GM23338 (cell line): ENCODE measurements at regions not wholly inside any gene's neighbourhood (a gene's known extent, or its start where the extent isn't known, plus 50 kb on each side); places are given as distances from the start of the nearest gene placed in this dataset.

Source experiments
- ATAC-seq: fragments of 200-7000 bp; cut with Tn5 transposase; 3 replicates; pipeline ENCODE4 v1.9.1; 2020
- DNase-seq: peaks from one replicate; pipeline ENCODE4 v3.0.0-alpha.2; 2015; ENCODE audit warnings: low spot score
- H2AFZ ChIP-seq: fragments of 200-600 bp; sonication (generic); 2 replicates; pipeline ENCODE4 v1.8.0; 2016; ENCODE audit warnings: antibody characterized with exemption, mild to moderate bottlenecking, moderate library complexity
- H3F3A ChIP-seq: fragments of 200-600 bp; sonication (generic); replicated peaks from 2 replicates; pipeline ENCODE4 v1.8.0; 2017; ENCODE audit warnings: antibody characterized with exemption, mixed run types, low read depth
- H3K27ac ChIP-seq: fragments of 200-600 bp; sonication (generic); 2 replicates; pipeline ENCODE4 v1.6.1; 2016; ENCODE audit warnings: low read depth
- H3K27me3 ChIP-seq: fragments of 200-600 bp; sonication (generic); 2 replicates; pipeline ENCODE4 v1.8.0; 2016; ENCODE audit warnings: mild to moderate bottlenecking, mixed run types, moderate library complexity; ENCODE audit not compliant: insufficient read depth
- H3K36me3 ChIP-seq: fragments of 200-600 bp; sonication (generic); 2 replicates; pipeline ENCODE4 v1.8.0; 2016; ENCODE audit warnings: mild to moderate bottlenecking; ENCODE audit not compliant: insufficient read depth
- H3K4me1 ChIP-seq: fragments of 200-600 bp; sonication (generic); 2 replicates; pipeline ENCODE4 v1.8.0; 2016; ENCODE audit warnings: mild to moderate bottlenecking, moderate library complexity; ENCODE audit not compliant: insufficient read depth
- H3K4me2 ChIP-seq: fragments of 200-600 bp; sonication (generic); 2 replicates; pipeline ENCODE4 v1.7.1; 2017; ENCODE audit warnings: mixed run types
- H3K4me3 ChIP-seq: fragments of 200-600 bp; sonication (generic); 2 replicates; pipeline ENCODE4 v1.6.1; 2016; ENCODE audit warnings: mixed run types
- H3K79me2 ChIP-seq: fragments of 200-600 bp; sonication (generic); replicated peaks from 2 replicates; pipeline ENCODE4 v1.8.0; 2017; ENCODE audit warnings: mild to moderate bottlenecking; ENCODE audit not compliant: insufficient read depth
- H3K9me2 ChIP-seq: fragments of 200-600 bp; sonication (generic); 2 replicates; pipeline ENCODE4 v1.8.0; 2017; ENCODE audit not compliant: insufficient read depth
- H4K20me1 ChIP-seq: fragments of 200-600 bp; sonication (generic); replicated peaks from 2 replicates; pipeline ENCODE4 v1.8.0; 2017; ENCODE audit warnings: mild to moderate bottlenecking; ENCODE audit not compliant: insufficient read depth
- H3K27ac Mint-ChIP-seq: 2 replicates; pipeline ENCODE4 v1.8.0; 2020; ENCODE audit warnings: inconsistent platforms, mild to moderate bottlenecking, moderate library complexity, mixed read lengths
- H3K27me3 Mint-ChIP-seq: 3 replicates; pipeline ENCODE4 v1.8.0; 2022; ENCODE audit warnings: low read depth, mild to moderate bottlenecking, moderate library complexity, mixed read lengths, inconsistent platforms; ENCODE audit not compliant: insufficient read depth, poor library complexity
- H3K36me3 Mint-ChIP-seq: 3 replicates; pipeline ENCODE4 v1.8.0; 2021; ENCODE audit warnings: low read depth, mild to moderate bottlenecking, inconsistent platforms, moderate library complexity, mixed read lengths
- H3K4me1 Mint-ChIP-seq: 3 replicates; pipeline ENCODE4 v1.8.0; 2020; ENCODE audit warnings: mild to moderate bottlenecking, inconsistent platforms, mixed read lengths
- H3K4me3 Mint-ChIP-seq: 3 replicates; pipeline ENCODE4 v1.8.0; 2021; ENCODE audit warnings: moderate library complexity, mild to moderate bottlenecking, inconsistent platforms, mixed read lengths
- H3K9me3 Mint-ChIP-seq: 3 replicates; pipeline ENCODE4 v1.8.0; 2020; ENCODE audit warnings: moderate library complexity, mild to moderate bottlenecking, inconsistent platforms, mixed read lengths
- CREB1 ChIP-seq: fragments of 250-450 bp; sonication (Bioruptor Pico); IDR thresholded peaks from 2 replicates; pipeline ENCODE4 v1.5.0; 2020; ENCODE audit warnings: low read depth, mild to moderate bottlenecking, moderate library complexity
- CTCF ChIP-seq, 2 experiments: fragments of 200-600 bp in 1 of 2; sonication (generic) in 1 of 2; conservative IDR thresholded peaks; 2 replicates each; pipeline versions ENCODE4 v1.5.1 to v1.6.1; 2016 to 2017; ENCODE audit warnings: antibody characterized with exemption in 2 of 2, low read depth in 2 of 2, mild to moderate bottlenecking in 2 of 2, moderate library complexity in 1 of 2
- ETS1 ChIP-seq: IDR thresholded peaks from 2 replicates; pipeline ENCODE4 v1.6.1; 2016; ENCODE audit warnings: antibody characterized with exemption
- EZH2 ChIP-seq: fragments of 200-600 bp; sonication (generic); IDR thresholded peaks from one replicate; pipeline ENCODE4 v1.8.0; 2017; ENCODE audit warnings: antibody characterized with exemption, mild to moderate bottlenecking, low read depth; ENCODE audit not compliant: unreplicated experiment
- EZH2phosphoT487 ChIP-seq: fragments of 200-600 bp; sonication (generic); IDR thresholded peaks from one replicate; pipeline ENCODE4 v1.8.1; 2018; ENCODE audit warnings: antibody characterized with exemption; ENCODE audit not compliant: unreplicated experiment
- JUNB ChIP-seq: IDR thresholded peaks from one replicate; pipeline ENCODE4 v1.6.1; 2016; ENCODE audit warnings: antibody characterized with exemption; ENCODE audit not compliant: unreplicated experiment
- NANOG ChIP-seq: IDR thresholded peaks from 2 replicates; pipeline ENCODE4 v1.6.1; 2016; ENCODE audit warnings: antibody characterized with exemption, borderline replicate concordance
- POLR2AphosphoS5 ChIP-seq: IDR thresholded peaks from 2 replicates; pipeline ENCODE4 v1.6.1; 2016; ENCODE audit warnings: antibody characterized with exemption, low read depth
- REST ChIP-seq: IDR thresholded peaks from one replicate; pipeline ENCODE4 v1.6.1; 2018; ENCODE audit warnings: antibody characterized with exemption; ENCODE audit not compliant: unreplicated experiment
- STAT1 ChIP-seq: IDR thresholded peaks from one replicate; pipeline ENCODE4 v1.6.1; 2016; ENCODE audit warnings: antibody characterized with exemption; ENCODE audit not compliant: unreplicated experiment
- ZNF114 ChIP-seq: fragments of 250-450 bp; sonication (Bioruptor Pico); IDR thresholded peaks from 2 replicates; pipeline ENCODE4 v1.5.0; 2020; ENCODE audit warnings: mild to moderate bottlenecking, moderate library complexity
- ZNF331 ChIP-seq: fragments of 250-450 bp; sonication (Bioruptor Pico); IDR thresholded peaks from 2 replicates; pipeline ENCODE4 v1.5.0; 2020; ENCODE audit warnings: low read depth, mild to moderate bottlenecking, moderate library complexity
- ZNF462 ChIP-seq: fragments of 250-450 bp; sonication (Bioruptor Pico); IDR thresholded peaks from 2 replicates; pipeline ENCODE4 v1.5.0; 2020; ENCODE audit warnings: mild to moderate bottlenecking, moderate library complexity

- TF ChIP-seq POLR2AphosphoS5 (no peak), ZNF114 (CRISPR knock-in tag) (no peak), STAT1 (no peak), EZH2 (no peak)
Observed at GRCh38 chr13:99046851-99047250, 69.0 kb upstream of the DOCK9 start (continued).

GRCh38 chr13:99050983-99051488 is 73.2 kb upstream of the DOCK9 start:
- TF ChIP-seq STAT1 (no peak), ETS1 (no peak), CTCF (conservative IDR thresholded peaks at IDR 0.05; ENCODE audit: low read depth in 2 of 2) (no peak), POLR2AphosphoS5 (no peak), EZH2phosphoT487 (no peak), JUNB (no peak), ZNF462 (CRISPR knock-in tag) (no peak), EZH2 (no peak), CREB1 (CRISPR knock-in tag) (no peak), REST (no peak), NANOG (no peak), ZNF114 (CRISPR knock-in tag) (no peak), ZNF331 (CRISPR knock-in tag) (no peak)
- H3K27ac ChIP-seq = no peak overlapping the region
- Mint-ChIP-seq H3K4me3 (no peak overlapping the region), H3K4me1 (peaks cover 30% of the 10 kb centered on the region), H3K27ac (no peak overlapping the region), H3K36me3 (no peaks in the 10 kb centered on the region), H3K27me3 (no peaks in the 10 kb centered on the region), H3K9me3 (no peaks in the 10 kb centered on the region)
- H3K4me1 ChIP-seq = peaks cover 31% of the 10 kb centered on the region
- H2AFZ ChIP-seq = no peak overlapping the region
- no peaks in the 10 kb centered on the region for H3K27me3 ChIP-seq
- no peaks in the 10 kb centered on the region for H3K79me2 ChIP-seq
- H3F3A ChIP-seq = no peaks in the 10 kb centered on the region
- H3K9me2 ChIP-seq = no peaks in the 10 kb centered on the region
- H4K20me1 ChIP-seq = no peaks in the 10 kb centered on the region
- H3K36me3 ChIP-seq = no peaks in the 10 kb centered on the region
- no peak for ATAC-seq
- no peak overlapping the region for H3K4me3 ChIP-seq
- 0 out of 2 replicates have a peak overlapping the region, but pooled peaks have one; percentile 8 for H3K4me2 ChIP-seq
- peak; percentile 31 for DNase-seq
